Muscle of leg (tissue), 3 donors: ENCODE measurements at regions not wholly inside any gene's neighbourhood (a gene's known extent, or its start where the extent isn't known, plus 50 kb on each side); places are given as distances from the start of the nearest gene placed in this dataset.

ENCODE experiments used
- DNase-seq: peaks from one replicate; pipeline ENCODE4 v3.0.0; 2013
- H3K27ac ChIP-seq: one replicate; pipeline ENCODE4 v1.5.1; 2013; ENCODE audit warnings: mild to moderate bottlenecking, low read length, control low read depth
- H3K27me3 ChIP-seq: one replicate; pipeline ENCODE4 v1.6.1; 2013; ENCODE audit warnings: low read length; ENCODE audit not compliant: control insufficient read depth, insufficient read depth
- H3K36me3 ChIP-seq: one replicate; pipeline ENCODE4 v1.6.1; 2013; ENCODE audit warnings: low read length; ENCODE audit not compliant: control insufficient read depth, insufficient read depth
- H3K4me1 ChIP-seq: one replicate; pipeline ENCODE4 v1.6.1; 2013; ENCODE audit warnings: low read length; ENCODE audit not compliant: control insufficient read depth, insufficient read depth
- H3K4me3 ChIP-seq: one replicate; pipeline ENCODE4 v1.5.1; 2013; ENCODE audit warnings: low read length, control low read depth
- H3K9me3 ChIP-seq: replicated peaks from 2 replicates; pipeline ENCODE4 v1.6.1; 2013; ENCODE audit warnings: low read depth, low read length; ENCODE audit not compliant: control insufficient read depth
- WGBS: methylation state at CpG from one replicate; pipeline ENCODE4 v1.1.5; 2013; ENCODE audit warnings: missing lambda C conversion rate; ENCODE audit not compliant: insufficient coverage; 5-methylcytosine and 5-hydroxymethylcytosine counted together

DNA sequence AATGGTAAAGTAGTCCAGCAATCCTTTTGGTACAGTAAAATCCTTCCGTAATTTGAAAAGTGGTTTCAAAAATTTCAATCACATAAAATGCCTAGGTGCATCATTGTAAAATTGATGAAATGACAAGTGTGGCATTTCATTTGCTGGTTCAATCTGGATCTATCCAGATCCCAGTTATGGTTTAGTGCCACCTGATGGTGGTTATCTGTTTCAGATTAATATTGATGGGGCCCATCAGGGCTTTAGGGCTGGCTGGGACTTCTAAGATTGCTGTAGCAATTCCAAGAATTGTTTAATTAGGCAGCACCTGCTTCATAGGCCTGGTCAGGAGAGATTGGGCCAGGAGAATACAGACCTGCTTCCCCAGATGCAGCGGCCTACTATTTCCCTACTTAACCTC, 55.5 kb upstream of the PIK3C3 start:
- H3K4me3 ChIP-seq: no peak overlapping the region
- WGBS: no CpG with 5 or more reads among the region's 2 CpGs
- H3K36me3 ChIP-seq: no peaks in the 10 kb centered on the region
- DNase-seq: no peak
- no peaks in the 10 kb centered on the region for H3K27me3 ChIP-seq
- H3K4me1 ChIP-seq: no peaks in the 10 kb centered on the region
- H3K27ac ChIP-seq: no peak overlapping the region
- peaks cover 8% of the 10 kb centered on the region for H3K9me3 ChIP-seq

DNA sequence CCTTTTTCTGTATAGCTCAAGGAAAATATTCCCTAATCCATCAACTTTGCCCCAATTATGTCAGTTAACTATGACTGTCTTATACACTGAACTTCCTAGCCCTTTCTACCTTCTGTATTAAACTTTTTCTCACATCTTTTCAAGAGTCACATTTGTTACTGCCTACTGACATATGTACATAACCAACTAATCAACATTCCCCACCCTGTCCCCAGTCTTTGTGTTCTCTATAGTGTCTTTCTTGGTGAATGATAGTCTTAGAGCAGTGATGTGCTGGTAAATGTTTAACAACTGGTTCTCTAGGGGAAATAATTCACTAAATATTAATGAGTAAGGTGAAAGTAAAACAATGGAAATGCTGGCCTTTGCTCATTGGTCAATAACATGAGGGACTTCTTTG, 61.6 kb upstream of the PIK3C3 start:
- no peak for DNase-seq
- Histone ChIP-seq H3K27ac (no peak overlapping the region), H3K4me1 (no peaks in the 10 kb centered on the region), H3K9me3 (peaks cover 8% of the 10 kb centered on the region), H3K27me3 (no peaks in the 10 kb centered on the region), H3K4me3 (no peak overlapping the region), H3K36me3 (no peaks in the 10 kb centered on the region)

DNA sequence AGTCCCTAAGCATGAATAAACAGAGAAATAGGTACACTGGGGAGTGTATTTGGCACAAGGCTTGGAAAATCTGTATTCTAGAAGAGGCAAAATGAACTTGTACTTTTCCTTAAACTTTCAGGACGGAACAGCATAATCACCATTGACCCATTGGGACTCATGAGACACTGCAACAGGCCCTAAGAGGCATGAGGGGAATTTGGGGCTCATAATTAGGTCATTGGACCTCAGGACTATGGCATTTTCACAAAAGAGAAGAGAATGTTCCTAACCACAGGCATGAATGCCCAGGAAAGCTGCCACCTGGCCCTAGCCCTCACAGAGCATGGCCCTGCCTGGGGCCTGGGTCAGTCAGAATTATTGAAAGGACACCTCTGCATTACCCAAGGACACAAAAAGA, 67.9 kb upstream of the PIK3C3 start:
- no peaks in the 10 kb centered on the region for H3K4me1 ChIP-seq
- H3K4me3 ChIP-seq: no peak overlapping the region
- WGBS: no CpG with 5 or more reads among the region's 1 CpG

GRCh38 chr18:41886126-41886807, 68.8 kb upstream of the PIK3C3 start:
- H3K4me1 ChIP-seq: no peaks in the 10 kb centered on the region
- H3K27me3 ChIP-seq: no peaks in the 10 kb centered on the region
- DNase-seq: no peak
- no peaks in the 10 kb centered on the region for H3K9me3 ChIP-seq
- no peaks in the 10 kb centered on the region for H3K36me3 ChIP-seq
- H3K4me3 ChIP-seq: no peak overlapping the region
- 61% methylated on average over 12 of the region's 12 CpGs for WGBS
- H3K27ac ChIP-seq: no peak overlapping the region

More for the DNA sequence above, 67.9 kb upstream of the PIK3C3 start:
- DNase-seq: no peak
- Histone ChIP-seq H3K27me3 (no peaks in the 10 kb centered on the region), H3K36me3 (no peaks in the 10 kb centered on the region), H3K27ac (no peak overlapping the region), H3K9me3 (no peaks in the 10 kb centered on the region)

DNA sequence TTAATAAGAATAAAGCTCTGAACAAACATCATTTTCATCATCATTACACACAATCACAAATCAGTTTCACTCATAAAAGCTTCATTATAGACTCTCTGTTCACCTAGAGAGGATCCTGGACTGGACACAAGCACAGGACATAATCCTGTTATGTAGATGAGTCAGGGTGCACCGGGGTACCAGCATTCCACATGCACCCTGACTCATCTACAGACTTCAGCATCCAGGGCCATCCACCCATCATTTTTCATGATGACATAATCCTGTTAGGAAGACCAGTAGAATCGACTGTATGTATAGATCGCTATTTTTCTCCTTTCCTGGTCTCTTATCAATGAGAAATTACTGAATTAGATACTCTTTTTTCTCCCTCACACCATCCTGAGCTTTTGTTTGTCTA, 73.7 kb upstream of the PIK3C3 start:
- no peak overlapping the region for H3K27ac ChIP-seq
- H3K36me3 ChIP-seq: no peaks in the 10 kb centered on the region
- no peaks in the 10 kb centered on the region for H3K9me3 ChIP-seq
- WGBS: 88% methylated on average over 3 of the region's 3 CpGs
- no peak overlapping the region for H3K4me3 ChIP-seq
- no peak for DNase-seq
- H3K4me1 ChIP-seq: no peaks in the 10 kb centered on the region
- H3K27me3 ChIP-seq: no peaks in the 10 kb centered on the region

GRCh38 chr18:41879256-41879655, 75.8 kb upstream of the PIK3C3 start:
- Histone ChIP-seq H3K9me3 (no peaks in the 10 kb centered on the region), H3K4me1 (no peaks in the 10 kb centered on the region), H3K27me3 (no peaks in the 10 kb centered on the region), H3K27ac (no peak overlapping the region), H3K36me3 (no peaks in the 10 kb centered on the region), H3K4me3 (no peak overlapping the region)
- no peak for DNase-seq
- no CpG with 5 or more reads among the region's 3 CpGs for WGBS

- Histone ChIP-seq H3K9me3 (no peaks in the 10 kb centered on the region), H3K36me3 (no peaks in the 10 kb centered on the region), H3K4me1 (no peaks in the 10 kb centered on the region), H3K4me3 (no peak overlapping the region), H3K27ac (no peak overlapping the region), H3K27me3 (no peaks in the 10 kb centered on the region)
- 100% methylated on average over 1 of the region's 3 CpGs for WGBS
- DNase-seq: no peak
Observed at GRCh38 chr18:41875094-41875780, 79.8 kb upstream of the PIK3C3 start.

DNA sequence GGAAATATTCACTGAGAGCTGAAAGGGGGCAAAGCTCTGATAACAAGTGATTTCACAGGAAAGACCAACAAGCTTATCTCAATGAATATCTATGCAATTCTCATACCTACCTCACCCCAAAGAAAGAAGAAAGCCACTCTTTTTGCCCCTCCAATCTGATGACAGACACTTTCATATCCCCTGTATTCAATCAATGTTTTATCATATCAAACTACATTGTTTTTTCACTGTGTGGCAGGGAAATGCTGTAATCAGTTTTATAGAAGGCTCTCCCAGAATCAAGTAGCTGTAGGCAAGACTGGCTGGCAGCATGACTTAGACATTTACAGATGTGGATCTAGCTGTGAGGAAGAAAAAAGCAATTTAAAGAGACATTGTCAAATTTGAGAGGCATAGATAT, 81.3 kb upstream of the PIK3C3 start:
- Histone ChIP-seq H3K9me3 (no peaks in the 10 kb centered on the region), H3K27ac (no peak overlapping the region), H3K4me1 (no peaks in the 10 kb centered on the region), H3K36me3 (no peaks in the 10 kb centered on the region), H3K27me3 (no peaks in the 10 kb centered on the region), H3K4me3 (no peak overlapping the region)
- DNase-seq: no peak

- no peak for DNase-seq
- Histone ChIP-seq H3K27me3 (no peaks in the 10 kb centered on the region), H3K4me3 (no peak overlapping the region), H3K27ac (no peak overlapping the region), H3K9me3 (no peaks in the 10 kb centered on the region), H3K4me1 (no peaks in the 10 kb centered on the region), H3K36me3 (no peaks in the 10 kb centered on the region)
Observed at GRCh38 chr18:41872206-41872605, 82.8 kb upstream of the PIK3C3 start.

GRCh38 chr18:41871229-41872000, 83.6 kb upstream of the PIK3C3 start:
- Histone ChIP-seq H3K9me3 (no peaks in the 10 kb centered on the region), H3K4me1 (no peaks in the 10 kb centered on the region), H3K4me3 (no peak overlapping the region), H3K36me3 (no peaks in the 10 kb centered on the region), H3K27me3 (no peaks in the 10 kb centered on the region), H3K27ac (no peak overlapping the region)
- DNase-seq: no peak
- no CpG with 5 or more reads among the region's 7 CpGs for WGBS
